H9 (cell line): ENCODE measurements at regions not wholly inside any gene's neighbourhood (a gene's known extent, or its start where the extent isn't known, plus 50 kb on each side); places are given as distances from the start of the nearest gene placed in this dataset.

Experiments used
- DNase-seq: peaks from one replicate; pipeline ENCODE4 v3.0.0-alpha.2; 2017
- H2AFZ ChIP-seq: one replicate; pipeline ENCODE4 v1.6.1; 2013; ENCODE audit warnings: mild to moderate bottlenecking, low read length, control low read depth, moderate library complexity
- H2AK5ac ChIP-seq: 2 replicates; pipeline ENCODE4 v1.6.1; 2013; ENCODE audit warnings: low read length, control low read depth, mixed read lengths; ENCODE audit not compliant: insufficient read length
- H2BK120ac ChIP-seq: one replicate; pipeline ENCODE4 v1.6.1; 2013; ENCODE audit warnings: low read depth, mild to moderate bottlenecking, low read length, control low read depth, inconsistent platforms; ENCODE audit not compliant: poor library complexity, severe bottlenecking
- H2BK12ac ChIP-seq: 2 replicates; pipeline ENCODE4 v1.6.1; 2013; ENCODE audit warnings: low read length, control low read depth, mixed read lengths, low read depth; ENCODE audit not compliant: insufficient read length
- H2BK15ac ChIP-seq: 2 replicates; pipeline ENCODE4 v1.6.1; 2013; ENCODE audit warnings: low read depth, low read length, control low read depth
- H2BK20ac ChIP-seq: one replicate; pipeline ENCODE4 v1.6.1; 2013; ENCODE audit warnings: low read depth, mild to moderate bottlenecking, low read length, control low read depth, inconsistent platforms; ENCODE audit not compliant: poor library complexity, severe bottlenecking
- H2BK5ac ChIP-seq: 2 replicates; pipeline ENCODE4 v1.6.1; 2013; ENCODE audit warnings: low read length, control low read depth, mixed read lengths; ENCODE audit not compliant: insufficient read length
- H3K14ac ChIP-seq: 2 replicates; pipeline ENCODE4 v1.6.1; 2013; ENCODE audit warnings: low read length, control low read depth; ENCODE audit not compliant: insufficient read depth
- H3K18ac ChIP-seq: 2 replicates; pipeline ENCODE4 v1.6.1; 2013; ENCODE audit warnings: low read depth, mild to moderate bottlenecking, mixed read lengths, low read length, control low read depth; ENCODE audit not compliant: insufficient read length
- H3K23ac ChIP-seq: 2 replicates; pipeline ENCODE4 v1.6.1; 2013; ENCODE audit warnings: low read length, control low read depth, mixed read lengths, low read depth; ENCODE audit not compliant: insufficient read length
- H3K23me2 ChIP-seq: 2 replicates; pipeline ENCODE4 v1.6.1; 2013; ENCODE audit warnings: low read depth, mild to moderate bottlenecking, mixed read lengths, low read length, control low read depth; ENCODE audit not compliant: insufficient read length, poor library complexity, severe bottlenecking
- H3K27ac ChIP-seq: 2 replicates; pipeline ENCODE4 v1.5.1; 2013; ENCODE audit warnings: low read length, control low read depth, mixed read lengths, low read depth; ENCODE audit not compliant: insufficient read length
- H3K27me3 ChIP-seq: 2 replicates; pipeline ENCODE4 v1.6.1; 2013; ENCODE audit warnings: low read length, control low read depth, inconsistent platforms; ENCODE audit not compliant: insufficient read depth
- H3K4ac ChIP-seq: 2 replicates; pipeline ENCODE4 v1.6.1; 2013; ENCODE audit warnings: low read depth, mild to moderate bottlenecking, control low read depth, inconsistent platforms, low read length, moderate library complexity
- H3K4me1 ChIP-seq: 2 replicates; pipeline ENCODE4 v1.6.1; 2013; ENCODE audit warnings: low read length, control low read depth, inconsistent platforms; ENCODE audit not compliant: insufficient read depth
- H3K4me2 ChIP-seq: 2 replicates; pipeline ENCODE4 v1.6.1; 2013; ENCODE audit warnings: low read length, control low read depth, mixed read lengths; ENCODE audit not compliant: insufficient read length, insufficient read depth
- H3K56ac ChIP-seq: 2 replicates; pipeline ENCODE4 v1.6.1; 2013; ENCODE audit warnings: low read depth, mild to moderate bottlenecking, mixed read lengths, low read length, control low read depth; ENCODE audit not compliant: insufficient read length
- H3K79me1 ChIP-seq: 2 replicates; pipeline ENCODE4 v1.6.1; 2013; ENCODE audit warnings: low read depth, mild to moderate bottlenecking, moderate library complexity, low read length, control low read depth, inconsistent platforms; ENCODE audit not compliant: insufficient read depth, poor library complexity, severe bottlenecking
- H3K79me2 ChIP-seq: 2 replicates; pipeline ENCODE4 v1.6.1; 2013; ENCODE audit warnings: low read length, control low read depth, inconsistent platforms; ENCODE audit not compliant: insufficient read depth
- H3K9ac ChIP-seq: 2 replicates; pipeline ENCODE4 v1.6.1; 2013; ENCODE audit warnings: low read length, control low read depth, mixed read lengths; ENCODE audit not compliant: insufficient read length; ENCODE audit errors: extremely low read depth
- H3K9me3 ChIP-seq: one replicate; pipeline ENCODE4 v1.6.1; 2013; ENCODE audit warnings: low read depth, low read length, inconsistent platforms; ENCODE audit not compliant: control insufficient read depth
- H3T11ph ChIP-seq: one replicate; pipeline ENCODE4 v1.6.1; 2013; ENCODE audit warnings: mild to moderate bottlenecking, low read length, control low read depth, inconsistent platforms
- H4K20me1 ChIP-seq: one replicate; pipeline ENCODE4 v1.6.1; 2013; ENCODE audit not compliant: control insufficient read depth, insufficient read length, insufficient read depth
- H4K5ac ChIP-seq: 2 replicates; pipeline ENCODE4 v1.6.1; 2013; ENCODE audit warnings: low read depth, mild to moderate bottlenecking, mixed read lengths, low read length, control low read depth; ENCODE audit not compliant: insufficient read length
- H4K8ac ChIP-seq: replicated peaks from 2 replicates; pipeline ENCODE4 v1.6.1; 2013; ENCODE audit warnings: low read length, control low read depth, mixed read lengths, low read depth; ENCODE audit not compliant: insufficient read length
- H4K91ac ChIP-seq: 2 replicates; pipeline ENCODE4 v1.6.1; 2013; ENCODE audit warnings: low read depth, mild to moderate bottlenecking, moderate library complexity, mixed read lengths, low read length, control low read depth; ENCODE audit not compliant: insufficient read length
- H3K27ac Mint-ChIP-seq, 3 experiments: 2 replicates in 2 of 3; 3 replicates in 1 of 3; pipeline ENCODE4 v1.8.0; 2020 to 2021; ENCODE audit warnings: mixed read lengths in 3 of 3, mild to moderate bottlenecking in 1 of 3, moderate library complexity in 1 of 3
- H3K27me3 Mint-ChIP-seq: 2 replicates; pipeline ENCODE4 v1.8.0; 2021; ENCODE audit warnings: low read depth, mild to moderate bottlenecking, moderate library complexity, mixed read lengths
- H3K36me3 Mint-ChIP-seq, 3 experiments: 2 replicates in 2 of 3; 3 replicates in 1 of 3; pipeline ENCODE4 v1.8.0; 2020 to 2021; ENCODE audit warnings: low read depth in 3 of 3, mixed read lengths in 3 of 3; ENCODE audit not compliant: insufficient read depth in 1 of 3
- H3K4me1 Mint-ChIP-seq, 2 experiments: 2 replicates each; pipeline ENCODE4 v1.8.0; 2020; ENCODE audit warnings: mixed read lengths in 2 of 2
- H3K4me3 Mint-ChIP-seq, 2 experiments: 2 replicates in 1 of 2; 3 replicates in 1 of 2; pipeline ENCODE4 v1.8.0; 2020 to 2021; ENCODE audit warnings: mild to moderate bottlenecking in 2 of 2, mixed read lengths in 2 of 2, moderate library complexity in 1 of 2
- H3K9me3 Mint-ChIP-seq, 2 experiments: 2 replicates in 1 of 2; 3 replicates in 1 of 2; pipeline ENCODE4 v1.8.0; 2020; ENCODE audit warnings: mild to moderate bottlenecking in 2 of 2, mixed read lengths in 2 of 2, moderate library complexity in 1 of 2
- WGBS: extraction: QIAGEN DNeasy Blood & Tissue Kit; methylation state at CpG from one replicate; pipeline ENCODE4 v1.1.7; 2013; ENCODE audit warnings: missing lambda C conversion rate, low lambda C conversion rate, mixed read lengths; ENCODE audit not compliant: insufficient read length; ENCODE audit errors: extremely low coverage; 5-methylcytosine and 5-hydroxymethylcytosine counted together
- TF ChIP-seq, protein P1 (sequence below): fragments of 200-600 bp; sonication (generic); conservative IDR thresholded peaks from 3 replicates; pipeline ENCODE4 v1.8.0; 2021; ENCODE audit warnings: antibody characterized with exemption, mild to moderate bottlenecking

DNA sequence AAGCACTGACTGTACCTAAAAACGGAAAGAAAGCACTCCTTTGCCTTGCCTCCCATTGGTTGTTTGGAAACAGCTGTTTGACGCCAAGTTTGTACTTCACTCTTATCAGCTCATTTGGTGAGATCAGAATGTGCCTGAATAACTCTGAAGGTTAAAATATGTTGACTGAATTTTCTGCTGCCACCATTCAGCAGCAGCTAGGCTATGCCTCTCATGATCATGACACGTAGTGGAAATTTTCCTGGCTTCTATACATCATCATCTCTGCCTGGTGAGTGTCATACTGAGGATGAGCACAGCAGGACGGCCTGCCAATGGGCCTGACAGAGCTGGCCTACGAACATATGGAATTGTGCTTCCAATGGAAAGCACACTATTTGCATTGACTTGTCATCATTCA, 704.9 kb upstream of the CITED2 start:
- no peak overlapping the region for H3K9ac ChIP-seq
- no peak overlapping the region for H3K56ac ChIP-seq
- no peak overlapping the region for H3K23ac ChIP-seq
- H3K79me2 ChIP-seq: no peaks in the 10 kb centered on the region
- no peak overlapping the region for H4K8ac ChIP-seq
- no peaks in the 10 kb centered on the region for H3K79me1 ChIP-seq
- H2BK15ac ChIP-seq: no peak overlapping the region
- H3K27me3 ChIP-seq: no peaks in the 10 kb centered on the region
- no peak overlapping the region for H2BK120ac ChIP-seq
- H3K4me2 ChIP-seq: no peak overlapping the region
- no peak overlapping the region for H3K14ac ChIP-seq
- Mint-ChIP-seq H3K36me3 (no peaks in the 10 kb centered on the region), H3K4me1 (no peaks in the 10 kb centered on the region), H3K9me3 (no peaks in the 10 kb centered on the region), H3K27me3 (no peaks in the 10 kb centered on the region; the same call in 1 of the 2 replicates), H3K4me3 (no peak overlapping the region), H3K27ac (no peak overlapping the region)
- no peak overlapping the region for H4K91ac ChIP-seq
- no peak overlapping the region for H3K4ac ChIP-seq
- H4K20me1 ChIP-seq: no peaks in the 10 kb centered on the region
- no peak overlapping the region for H2AFZ ChIP-seq
- H3T11ph ChIP-seq: no peak overlapping the region
- H3K9me3 ChIP-seq: no peaks in the 10 kb centered on the region
- H2BK12ac ChIP-seq: no peak overlapping the region
- H3K27ac ChIP-seq: no peak overlapping the region
- H3K18ac ChIP-seq: no peak overlapping the region
- no peak overlapping the region for H2BK5ac ChIP-seq
- no peaks in the 10 kb centered on the region; the same call in 1 of the 2 replicates for H3K4me1 ChIP-seq
- H2AK5ac ChIP-seq: no peak overlapping the region
- H2BK20ac ChIP-seq: no peak overlapping the region
- TF ChIP-seq, protein P1, sequence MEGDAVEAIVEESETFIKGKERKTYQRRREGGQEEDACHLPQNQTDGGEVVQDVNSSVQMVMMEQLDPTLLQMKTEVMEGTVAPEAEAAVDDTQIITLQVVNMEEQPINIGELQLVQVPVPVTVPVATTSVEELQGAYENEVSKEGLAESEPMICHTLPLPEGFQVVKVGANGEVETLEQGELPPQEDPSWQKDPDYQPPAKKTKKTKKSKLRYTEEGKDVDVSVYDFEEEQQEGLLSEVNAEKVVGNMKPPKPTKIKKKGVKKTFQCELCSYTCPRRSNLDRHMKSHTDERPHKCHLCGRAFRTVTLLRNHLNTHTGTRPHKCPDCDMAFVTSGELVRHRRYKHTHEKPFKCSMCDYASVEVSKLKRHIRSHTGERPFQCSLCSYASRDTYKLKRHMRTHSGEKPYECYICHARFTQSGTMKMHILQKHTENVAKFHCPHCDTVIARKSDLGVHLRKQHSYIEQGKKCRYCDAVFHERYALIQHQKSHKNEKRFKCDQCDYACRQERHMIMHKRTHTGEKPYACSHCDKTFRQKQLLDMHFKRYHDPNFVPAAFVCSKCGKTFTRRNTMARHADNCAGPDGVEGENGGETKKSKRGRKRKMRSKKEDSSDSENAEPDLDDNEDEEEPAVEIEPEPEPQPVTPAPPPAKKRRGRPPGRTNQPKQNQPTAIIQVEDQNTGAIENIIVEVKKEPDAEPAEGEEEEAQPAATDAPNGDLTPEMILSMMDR: no peak
- H4K5ac ChIP-seq: no peak overlapping the region
- DNase-seq: no peak
- no CpG with 5 or more reads among the region's 5 CpGs for WGBS
- H3K23me2 ChIP-seq: no peaks in the 10 kb centered on the region
